ENCODE measurements at regions not wholly inside any gene's neighbourhood (a gene's known extent, or its start where the extent isn't known, plus 50 kb on each side); places are given as distances from the start of the nearest gene placed in this dataset.
"Not testable (repeated sequence)": the region's sequence is repeated elsewhere in the genome, so short reads cannot be mapped to it uniquely, and the experiment has no call there.

- Mint-ChIP-seq H3K4me3 (no peak overlapping the region), H3K27ac (no peak overlapping the region), H3K36me3 (ENCODE audit: low read depth) (no peaks in the 10 kb centered on the region), H3K4me1 (ENCODE audit: low read depth) (no peaks in the 10 kb centered on the region), H3K9me3 (no peaks in the 10 kb centered on the region), H3K27me3 (no peaks in the 10 kb centered on the region)
- TF ChIP-seq CTCF (IDR thresholded peaks at IDR 0.05), result no peak
- intact Hi-C loops (cut with micrococcal nuclease), result no loop called here
- ATAC-seq, result no peak
- POLR2A ChIA-PET, result no interaction called here
- CTCF ChIA-PET, result no interaction called here
- no peak for DNase-seq
These were observed 278.3 kb downstream of the KCNJ2 start for GRCh38 chr17:70447588-70447987.

GRCh38 chr17:70453075-70453474, 283.7 kb downstream of the KCNJ2 start:
- H3K9me3 Mint-ChIP-seq; CTCF ChIA-PET; POLR2A ChIA-PET; DNase-seq; H3K27ac Mint-ChIP-seq; H3K4me1 Mint-ChIP-seq (ENCODE audit: low read depth); intact Hi-C loops (cut with micrococcal nuclease); H3K36me3 Mint-ChIP-seq (ENCODE audit: low read depth); ATAC-seq; H3K4me3 Mint-ChIP-seq; H3K27me3 Mint-ChIP-seq: not testable (repeated sequence)

- Mint-ChIP-seq H3K36me3 (ENCODE audit: low read depth) (no peaks in the 10 kb centered on the region), H3K27me3 (no peaks in the 10 kb centered on the region), H3K4me1 (ENCODE audit: low read depth) (no peaks in the 10 kb centered on the region), H3K9me3 (no peaks in the 10 kb centered on the region), H3K27ac (no peak overlapping the region), H3K4me3 (no peak overlapping the region)
- DNase-seq (no peak), ATAC-seq (no peak)
- ChIA-PET CTCF (interaction anchor here (0.6 to 0.7 kb wide), 2 partner anchors 147 to 941 kb away, joined by 3 read pairs; no protein-coding TSS in a partner anchor), POLR2A (no interaction called here)
- TF ChIP-seq CTCF (IDR thresholded peaks at IDR 0.05), result no peak
- intact Hi-C loops (cut with micrococcal nuclease), result no loop called here
These were observed 285.0 kb downstream of the KCNJ2 start for GRCh38 chr17:70454377-70454776.

- H3K27ac Mint-ChIP-seq, result no peak overlapping the region
- no peaks in the 10 kb centered on the region for H3K27me3 Mint-ChIP-seq
- ATAC-seq, result no peak
- H3K9me3 Mint-ChIP-seq, result no peaks in the 10 kb centered on the region
- ChIA-PET POLR2A (no interaction called here), CTCF (interaction anchor here (0.6 kb wide), 1 partner anchor 146 kb away, joined by 3 read pairs; no protein-coding TSS in a partner anchor)
- no peak overlapping the region for H3K4me3 Mint-ChIP-seq
- H3K4me1 Mint-ChIP-seq (ENCODE audit: low read depth), result no peaks in the 10 kb centered on the region
- no peak for DNase-seq
- intact Hi-C loops (cut with micrococcal nuclease), result no loop called here
- H3K36me3 Mint-ChIP-seq (ENCODE audit: low read depth), result no peaks in the 10 kb centered on the region
- TF ChIP-seq CTCF (IDR thresholded peaks at IDR 0.05), result no peak
These were observed 285.6 kb downstream of the KCNJ2 start for GRCh38 chr17:70454908-70455307.

GRCh38 chr17:70464995-70465394, 295.7 kb downstream of the KCNJ2 start:
- H3K27me3 Mint-ChIP-seq, result no peaks in the 10 kb centered on the region
- no peak overlapping the region for H3K27ac Mint-ChIP-seq
- no peaks in the 10 kb centered on the region for H3K9me3 Mint-ChIP-seq
- H3K36me3 Mint-ChIP-seq (ENCODE audit: low read depth), result no peaks in the 10 kb centered on the region
- CTCF ChIA-PET, result no interaction called here
- no peaks in the 10 kb centered on the region for H3K4me1 Mint-ChIP-seq (ENCODE audit: low read depth)
- ATAC-seq, result no peak
- no peak for TF ChIP-seq CTCF (IDR thresholded peaks at IDR 0.05)
- intact Hi-C loops (cut with micrococcal nuclease), result no loop called here
- no peak overlapping the region for H3K4me3 Mint-ChIP-seq
- POLR2A ChIA-PET, result no interaction called here
- no peak for DNase-seq

GRCh38 chr17:70468661-70469060, 299.3 kb downstream of the KCNJ2 start:
- ChIA-PET CTCF (no interaction called here), POLR2A (no interaction called here)
- Mint-ChIP-seq H3K4me1 (ENCODE audit: low read depth) (no peaks in the 10 kb centered on the region), H3K4me3 (no peak overlapping the region), H3K27me3 (no peaks in the 10 kb centered on the region), H3K36me3 (ENCODE audit: low read depth) (no peaks in the 10 kb centered on the region), H3K27ac (no peak overlapping the region), H3K9me3 (no peaks in the 10 kb centered on the region)
- TF ChIP-seq CTCF (IDR thresholded peaks at IDR 0.05), result no peak
- no peak for ATAC-seq
- DNase-seq, result no peak
- intact Hi-C loops (cut with micrococcal nuclease), result no loop called here

All from activated CD8-positive, alpha-beta T cell treated with anti-CD3 and anti-CD28 coated beads for 36 hours (primary cell).